ENCODE measurements at regions not wholly inside any gene's neighbourhood (a gene's known extent, or its start where the extent isn't known, plus 50 kb on each side); places are given as distances from the start of the nearest gene placed in this dataset.
A peak's percentile ranks its signal among the peaks of the same experiment; 100 is the strongest.

GRCh38 chr13:76067850-76068249, 431.7 kb downstream of the LMO7 start:
- no peak for FAIRE-seq
- no peak for DNase-seq (ENCODE audit: insufficient read length, low spot score)
- no peak for TF ChIP-seq CTCF (IDR thresholded peaks at IDR 0.05; ENCODE audit: insufficient read depth, missing control alignments)

DNA sequence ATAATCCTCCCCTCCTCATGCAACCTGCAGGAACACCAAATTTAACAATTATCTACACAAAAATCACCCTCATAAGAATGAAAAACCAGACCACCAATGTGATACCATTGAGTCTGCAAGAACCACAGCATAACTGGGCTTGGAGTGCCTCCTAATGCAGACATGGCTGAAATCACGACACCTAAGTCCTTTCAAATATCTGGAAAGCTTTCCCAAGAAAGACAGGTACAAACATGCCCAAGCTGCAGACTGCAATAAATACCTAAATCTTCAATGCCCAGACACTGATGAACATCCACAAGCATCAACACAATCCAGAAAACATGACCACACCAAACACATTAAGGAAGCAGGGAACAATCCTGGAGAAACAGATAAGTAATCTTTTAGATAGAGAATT, 417.1 kb downstream of the LMO7 start:
- TF ChIP-seq CTCF (IDR thresholded peaks at IDR 0.05; ENCODE audit: insufficient read depth, missing control alignments), result no peak
- DNase-seq (ENCODE audit: insufficient read length, low spot score), result no peak
- FAIRE-seq, result no peak

GRCh38 chr13:76049376-76049746, 413.2 kb downstream of the LMO7 start:
- no peak for TF ChIP-seq CTCF (IDR thresholded peaks at IDR 0.05; ENCODE audit: insufficient read depth, missing control alignments)
- DNase-seq (ENCODE audit: insufficient read length, low spot score), result no peak
- no peak for FAIRE-seq

DNA sequence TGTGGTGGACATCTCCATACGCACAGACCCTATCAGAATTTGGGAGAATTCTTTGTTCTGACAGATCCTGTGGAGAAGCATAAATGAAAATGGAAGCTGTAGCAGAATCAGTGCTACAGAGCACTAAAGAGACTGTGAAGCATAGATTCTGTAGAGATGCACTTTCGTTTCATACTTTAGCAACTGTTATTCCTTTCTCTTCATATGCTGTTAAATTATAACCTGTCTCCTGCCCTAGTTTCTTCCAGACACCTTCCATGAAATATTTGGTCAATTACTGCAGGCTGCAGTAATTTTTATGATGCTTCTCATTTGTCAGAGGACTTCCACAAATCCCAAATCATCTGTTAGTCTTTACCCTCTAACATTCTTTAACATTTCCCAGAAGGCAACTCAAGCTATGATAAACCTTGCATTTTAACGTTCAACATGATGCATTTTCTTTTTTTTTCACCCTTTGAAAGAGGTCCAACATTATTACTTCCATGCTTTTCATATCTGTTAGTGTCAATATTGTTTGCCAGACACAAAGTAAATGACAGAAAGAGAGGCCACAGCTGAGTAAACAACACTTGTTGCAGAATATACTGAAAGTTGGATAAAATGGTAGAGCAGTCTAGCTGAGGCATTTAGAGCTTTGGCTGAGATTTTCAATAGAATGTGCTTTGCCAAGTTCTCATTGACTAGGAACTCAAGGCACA, 412.7 kb downstream of the LMO7 start:
- DNase-seq (ENCODE audit: insufficient read length, low spot score) (no peak), FAIRE-seq (no peak)
- TF ChIP-seq CTCF (IDR thresholded peaks at IDR 0.05; ENCODE audit: insufficient read depth, missing control alignments), result no peak

GRCh38 chr13:76048131-76048530, 412.0 kb downstream of the LMO7 start:
- DNase-seq (ENCODE audit: insufficient read length, low spot score) (no peak), FAIRE-seq (no peak)
- no peak for TF ChIP-seq CTCF (IDR thresholded peaks at IDR 0.05; ENCODE audit: insufficient read depth, missing control alignments)

DNA sequence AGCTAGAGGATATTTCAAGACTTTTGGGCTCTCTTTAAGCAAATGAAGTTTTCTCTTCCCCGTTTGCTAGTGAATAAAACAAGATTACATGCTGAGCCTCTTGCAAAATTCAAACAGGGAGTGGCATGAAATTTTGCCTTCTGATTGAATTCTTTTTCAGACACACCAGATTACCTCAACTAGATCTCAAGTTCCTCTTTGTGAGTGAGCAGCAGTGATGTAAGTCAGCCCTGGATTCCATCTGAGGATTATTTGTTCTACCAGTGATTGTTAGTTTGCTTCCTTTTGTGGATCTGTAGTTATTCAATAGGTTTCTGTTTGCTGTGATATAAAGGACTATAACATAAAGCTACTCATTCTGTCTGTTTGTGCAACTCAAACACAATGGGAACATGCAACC, 407.7 kb downstream of the LMO7 start:
- FAIRE-seq, result no peak
- DNase-seq (ENCODE audit: insufficient read length, low spot score), result no peak
- no peak for TF ChIP-seq CTCF (IDR thresholded peaks at IDR 0.05; ENCODE audit: insufficient read depth, missing control alignments)

DNA sequence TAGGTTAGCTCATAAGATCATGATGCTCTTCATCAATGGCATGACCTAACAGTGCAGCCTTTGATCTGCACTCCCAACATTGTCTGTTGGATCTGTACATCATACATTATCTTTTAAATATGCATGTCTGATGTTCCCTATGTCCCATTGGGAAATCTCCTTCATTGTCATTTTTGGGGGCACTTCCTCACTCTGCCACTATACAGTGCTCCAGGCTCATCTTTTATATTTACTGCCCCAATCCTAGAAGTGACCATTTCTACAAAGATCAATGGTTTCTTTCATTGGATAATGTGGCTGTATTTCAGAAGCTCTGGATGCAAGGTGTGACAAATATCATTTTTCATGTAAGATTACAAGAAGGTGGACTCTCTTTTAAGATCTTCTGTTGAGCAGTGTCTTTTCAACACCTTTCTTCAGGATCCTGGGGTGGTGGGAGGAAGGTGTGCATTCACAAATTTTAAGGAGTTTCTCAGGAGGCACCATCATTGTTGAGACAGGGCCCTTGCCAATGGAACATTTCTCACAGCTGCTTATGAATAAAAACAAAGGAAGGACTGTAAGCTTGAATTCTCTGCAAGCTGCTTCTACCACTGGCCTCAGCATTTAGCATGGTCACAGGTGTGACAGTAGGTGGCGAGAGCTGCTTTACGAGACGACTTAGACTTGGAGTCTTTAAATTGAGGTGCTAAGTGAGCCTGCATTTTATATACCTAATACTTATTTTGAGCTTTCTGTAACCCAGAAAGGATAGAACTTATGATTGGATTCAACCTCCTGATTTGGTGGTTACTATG, 403.0 kb downstream of the LMO7 start:
- DNase-seq (ENCODE audit: insufficient read length, low spot score) (no peak), FAIRE-seq (no peak)
- peak; percentile 15 for TF ChIP-seq CTCF (IDR thresholded peaks at IDR 0.05; ENCODE audit: insufficient read depth, missing control alignments)
